Esophagus (tissue), 2 donors: ENCODE measurements at regions not wholly inside any gene's neighbourhood (a gene's known extent, or its start where the extent isn't known, plus 50 kb on each side); places are given as distances from the start of the nearest gene placed in this dataset.

Source experiments
- H3K27ac ChIP-seq, 2 donors: one replicate each; pipeline ENCODE4 v1.5.1; 2013; ENCODE audit warnings: low read depth in 2 of 2, mild to moderate bottlenecking in 2 of 2, inconsistent platforms in 1 of 2, low read length in 1 of 2, moderate library complexity in 1 of 2
- H3K27me3 ChIP-seq, 2 donors: one replicate each; pipeline ENCODE4 v1.6.1; 2013; ENCODE audit warnings: low read length in 2 of 2, control low read depth in 1 of 2, mild to moderate bottlenecking in 1 of 2; ENCODE audit not compliant: insufficient read depth in 2 of 2, control insufficient read depth in 1 of 2
- H3K36me3 ChIP-seq, 2 donors: one replicate each; pipeline ENCODE4 v1.6.1; 2013; ENCODE audit warnings: low read length in 1 of 2; ENCODE audit not compliant: control insufficient read depth in 2 of 2, insufficient read depth in 2 of 2
- H3K4me1 ChIP-seq, 2 donors: one replicate each; pipeline ENCODE4 v1.6.1; 2013; ENCODE audit warnings: low read length in 1 of 2; ENCODE audit not compliant: control insufficient read depth in 2 of 2, insufficient read depth in 2 of 2
- H3K4me3 ChIP-seq, 2 donors: one replicate each; pipeline ENCODE4 v1.5.1; 2013; ENCODE audit warnings: low read length in 2 of 2, mild to moderate bottlenecking in 2 of 2, low read depth in 1 of 2, moderate library complexity in 1 of 2
- H3K9me3 ChIP-seq, 2 donors: one replicate each; pipeline ENCODE4 v1.6.1; 2013; ENCODE audit warnings: mild to moderate bottlenecking in 2 of 2, low read depth in 1 of 2, low read length in 1 of 2, moderate library complexity in 1 of 2; ENCODE audit not compliant: control insufficient read depth in 2 of 2, insufficient read depth in 1 of 2
- WGBS, 2 donors: extraction: QIAGEN DNeasy Blood & Tissue Kit; methylation state at CpG; one replicate each; pipeline ENCODE4 v1.1.7; 2013; 5-methylcytosine and 5-hydroxymethylcytosine counted together
- donor health status: healthy with polysubstance abuse.
- donor health status: Bipolar disorder and iron deficiency.

GRCh38 chr4:136691607-136692006, 840.7 kb downstream of the PCDH18 start:
- 69% methylated on average over 3 of the region's 3 CpGs for WGBS, 2 donors
- Histone ChIP-seq H3K27me3 (no peaks in the 10 kb centered on the region), H3K4me3 (no peak overlapping the region), H3K4me1 (no peaks in the 10 kb centered on the region), H3K36me3 (no peaks in the 10 kb centered on the region), H3K9me3 (peaks cover 0 to 6% of the 10 kb centered on the region in 2 donors), H3K27ac (no peak overlapping the region)

- Histone ChIP-seq H3K36me3 (no peaks in the 10 kb centered on the region), H3K4me1 (no peaks in the 10 kb centered on the region), H3K27me3 (no peaks in the 10 kb centered on the region), H3K9me3 (peaks cover 0 to 4% of the 10 kb centered on the region in 2 donors), H3K27ac (no peak overlapping the region), H3K4me3 (no peak overlapping the region)
- WGBS, 2 donors = 40 to 46% methylated on average over 1 of the region's 1 CpG
Measured at GRCh38 chr4:136690360-136690759, 841.9 kb downstream of the PCDH18 start.

GRCh38 chr4:136687596-136687995, 844.7 kb downstream of the PCDH18 start:
- no peaks in the 10 kb centered on the region for H3K36me3 ChIP-seq
- no peak overlapping the region for H3K4me3 ChIP-seq
- 59 to 75% methylated on average over 2 of the region's 2 CpGs for WGBS, 2 donors
- H3K27ac ChIP-seq = no peak overlapping the region
- H3K9me3 ChIP-seq = peaks cover 0 to 4% of the 10 kb centered on the region in 2 donors
- no peaks in the 10 kb centered on the region for H3K4me1 ChIP-seq
- H3K27me3 ChIP-seq = no peaks in the 10 kb centered on the region

- H3K4me3 ChIP-seq = no peak overlapping the region
- H3K36me3 ChIP-seq = no peaks in the 10 kb centered on the region
- no peaks in the 10 kb centered on the region for H3K4me1 ChIP-seq
- no peak overlapping the region for H3K27ac ChIP-seq
- 87 to 92% methylated on average over 6 of the region's 6 CpGs for WGBS, 2 donors
- H3K27me3 ChIP-seq = no peaks in the 10 kb centered on the region
- peaks cover 0 to 4% of the 10 kb centered on the region in 2 donors for H3K9me3 ChIP-seq
Measured at GRCh38 chr4:136687118-136687517, 845.2 kb downstream of the PCDH18 start.

- Histone ChIP-seq H3K36me3 (no peaks in the 10 kb centered on the region), H3K4me3 (no peak overlapping the region), H3K9me3 (no peaks in the 10 kb centered on the region), H3K27me3 (no peaks in the 10 kb centered on the region), H3K27ac (no peak overlapping the region), H3K4me1 (no peaks in the 10 kb centered on the region)
- 38 to 45% methylated on average over 1 of the region's 1 CpG for WGBS, 2 donors
Measured at GRCh38 chr4:136680761-136681160, 851.5 kb downstream of the PCDH18 start.

- H3K27me3 ChIP-seq = no peaks in the 10 kb centered on the region
- no peak overlapping the region for H3K4me3 ChIP-seq
- no peaks in the 10 kb centered on the region for H3K4me1 ChIP-seq
- no peak overlapping the region for H3K27ac ChIP-seq
- no peaks in the 10 kb centered on the region for H3K9me3 ChIP-seq
- 71 to 76% methylated on average over 1 of the region's 1 CpG for WGBS, 2 donors
- no peaks in the 10 kb centered on the region for H3K36me3 ChIP-seq
Measured at GRCh38 chr4:136680271-136680670, 852.0 kb downstream of the PCDH18 start.

GRCh38 chr4:136670265-136670664, 862.0 kb downstream of the PCDH18 start:
- H3K9me3 ChIP-seq = no peaks in the 10 kb centered on the region
- no peaks in the 10 kb centered on the region for H3K36me3 ChIP-seq
- H3K27ac ChIP-seq = no peak overlapping the region
- H3K4me3 ChIP-seq = no peak overlapping the region
- no peaks in the 10 kb centered on the region for H3K4me1 ChIP-seq
- H3K27me3 ChIP-seq = no peaks in the 10 kb centered on the region
- 80 to 83% methylated on average over 2 of the region's 2 CpGs for WGBS, 2 donors

GRCh38 chr4:136664988-136665387, 867.3 kb downstream of the PCDH18 start:
- H3K9me3 ChIP-seq = no peaks in the 10 kb centered on the region
- no peaks in the 10 kb centered on the region for H3K36me3 ChIP-seq
- H3K4me3 ChIP-seq = no peak overlapping the region
- no peak overlapping the region for H3K27ac ChIP-seq
- 56 to 58% methylated on average over 1 of the region's 1 CpG for WGBS, 2 donors
- H3K4me1 ChIP-seq = no peaks in the 10 kb centered on the region
- H3K27me3 ChIP-seq = no peaks in the 10 kb centered on the region

GRCh38 chr4:136662539-136662938, 869.8 kb downstream of the PCDH18 start:
- 61 to 69% methylated on average over 1 of the region's 1 CpG for WGBS, 2 donors
- H3K9me3 ChIP-seq = no peaks in the 10 kb centered on the region
- no peaks in the 10 kb centered on the region for H3K27me3 ChIP-seq

GRCh38 chr4:136653640-136654406, 878.5 kb downstream of the PCDH18 start:
- no peaks in the 10 kb centered on the region for H3K9me3 ChIP-seq
- no peak overlapping the region for H3K4me3 ChIP-seq
- 67 to 80% methylated on average over 7 of the region's 7 CpGs for WGBS, 2 donors
- H3K36me3 ChIP-seq = no peaks in the 10 kb centered on the region
- H3K4me1 ChIP-seq = no peaks in the 10 kb centered on the region
- no peaks in the 10 kb centered on the region for H3K27me3 ChIP-seq
- H3K27ac ChIP-seq = no peak overlapping the region

More at GRCh38 chr4:136662539-136662938, 869.8 kb downstream of the PCDH18 start:
- Histone ChIP-seq H3K4me1 (no peaks in the 10 kb centered on the region), H3K36me3 (no peaks in the 10 kb centered on the region), H3K27ac (no peak overlapping the region), H3K4me3 (no peak overlapping the region)
